ENCODE measurements at regions not wholly inside any gene's neighbourhood (a gene's known extent, or its start where the extent isn't known, plus 50 kb on each side); places are given as distances from the start of the nearest gene placed in this dataset.

- TF ChIP-seq POLR2A (IDR thresholded peaks at IDR 0.05) (no peak), CTCF (IDR thresholded peaks at IDR 0.05) (no peak)
These were observed 645.0 kb downstream of the PCDH7 start for GRCh38 chr4:31365006-31365690.

Data from right lobe of liver (tissue), 4 donors.